H1 (cell line): ENCODE measurements at regions not wholly inside any gene's neighbourhood (a gene's known extent, or its start where the extent isn't known, plus 50 kb on each side); places are given as distances from the start of the nearest gene placed in this dataset.

ENCODE experiments used
- CBX8 ChIP-seq: fragments of 300-800, 300-1000 bp; sonication (generic); IDR thresholded peaks from 2 replicates; pipeline ENCODE4 v1.7.1; 2016; ENCODE audit warnings: low read depth, low read length, borderline replicate concordance
- CTCF ChIP-seq, 3 experiments: IDR thresholded peaks; 1 replicate in 2 of 3; 2 replicates in 1 of 3; pipeline versions ENCODE4 v1.5.1 to v1.6.1; 2011; ENCODE audit warnings: low read length in 3 of 3, mild to moderate bottlenecking in 3 of 3, inconsistent platforms in 2 of 3, low read depth in 1 of 3, moderate library complexity in 1 of 3; ENCODE audit not compliant: insufficient read depth in 1 of 3; ENCODE audit errors: control extremely low read depth in 1 of 3
- EZH2 ChIP-seq: fragments of 200-600 bp; sonication (generic); IDR thresholded peaks from 2 replicates; pipeline ENCODE4 v1.7.1; 2012; ENCODE audit warnings: low read depth, mild to moderate bottlenecking, moderate library complexity, low read length, inconsistent platforms; ENCODE audit not compliant: severe bottlenecking
- POLR2AphosphoS5 ChIP-seq: IDR thresholded peaks from 2 replicates; pipeline ENCODE4 v1.6.1; 2011; ENCODE audit warnings: low read depth, low read length

- TF ChIP-seq POLR2AphosphoS5 = no peak
- TF ChIP-seq EZH2 = no peak
- TF ChIP-seq CTCF (IDR thresholded peaks at IDR 0.05; ENCODE audit: control extremely low read depth in 1 of 3, insufficient read depth in 1 of 3, low read depth in 1 of 3, low read length in 3 of 3) = no peak
- TF ChIP-seq CBX8 = no peak
Measured at GRCh38 chr3:163384383-163384782, 1693.9 kb downstream of the SI start.
